ENCODE measurements at regions not wholly inside any gene's neighbourhood (a gene's known extent, or its start where the extent isn't known, plus 50 kb on each side); places are given as distances from the start of the nearest gene placed in this dataset.

DNA sequence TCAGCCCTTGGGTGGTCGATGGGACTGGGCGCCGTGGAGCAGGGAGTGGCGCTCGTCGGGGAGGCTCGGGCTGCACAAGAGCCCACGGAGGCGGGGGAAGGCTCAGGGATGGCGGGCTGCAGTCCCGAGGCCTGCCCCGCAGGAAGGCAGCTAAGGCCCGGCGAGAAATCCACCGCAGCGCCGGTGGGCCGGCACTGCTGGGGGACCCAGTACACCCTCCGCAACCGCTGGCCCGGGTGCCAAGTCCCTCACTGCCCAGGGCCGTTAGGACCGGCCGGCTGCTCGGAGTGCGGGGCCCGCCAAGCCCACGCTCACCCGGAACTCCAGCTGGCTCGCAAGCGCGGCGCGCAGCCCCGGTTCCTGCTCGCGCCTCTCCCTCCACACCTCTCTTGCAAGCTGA lies 138.4 kb downstream of the BAMBI start:
- Histone ChIP-seq H3K79me2 (no peaks in the 10 kb centered on the region), H3K4me2 (ENCODE audit: low read length) (no peak overlapping the region)
- TF ChIP-seq, protein P1, sequence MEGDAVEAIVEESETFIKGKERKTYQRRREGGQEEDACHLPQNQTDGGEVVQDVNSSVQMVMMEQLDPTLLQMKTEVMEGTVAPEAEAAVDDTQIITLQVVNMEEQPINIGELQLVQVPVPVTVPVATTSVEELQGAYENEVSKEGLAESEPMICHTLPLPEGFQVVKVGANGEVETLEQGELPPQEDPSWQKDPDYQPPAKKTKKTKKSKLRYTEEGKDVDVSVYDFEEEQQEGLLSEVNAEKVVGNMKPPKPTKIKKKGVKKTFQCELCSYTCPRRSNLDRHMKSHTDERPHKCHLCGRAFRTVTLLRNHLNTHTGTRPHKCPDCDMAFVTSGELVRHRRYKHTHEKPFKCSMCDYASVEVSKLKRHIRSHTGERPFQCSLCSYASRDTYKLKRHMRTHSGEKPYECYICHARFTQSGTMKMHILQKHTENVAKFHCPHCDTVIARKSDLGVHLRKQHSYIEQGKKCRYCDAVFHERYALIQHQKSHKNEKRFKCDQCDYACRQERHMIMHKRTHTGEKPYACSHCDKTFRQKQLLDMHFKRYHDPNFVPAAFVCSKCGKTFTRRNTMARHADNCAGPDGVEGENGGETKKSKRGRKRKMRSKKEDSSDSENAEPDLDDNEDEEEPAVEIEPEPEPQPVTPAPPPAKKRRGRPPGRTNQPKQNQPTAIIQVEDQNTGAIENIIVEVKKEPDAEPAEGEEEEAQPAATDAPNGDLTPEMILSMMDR (IDR thresholded peaks at IDR 0.05), result no peak

DNA sequence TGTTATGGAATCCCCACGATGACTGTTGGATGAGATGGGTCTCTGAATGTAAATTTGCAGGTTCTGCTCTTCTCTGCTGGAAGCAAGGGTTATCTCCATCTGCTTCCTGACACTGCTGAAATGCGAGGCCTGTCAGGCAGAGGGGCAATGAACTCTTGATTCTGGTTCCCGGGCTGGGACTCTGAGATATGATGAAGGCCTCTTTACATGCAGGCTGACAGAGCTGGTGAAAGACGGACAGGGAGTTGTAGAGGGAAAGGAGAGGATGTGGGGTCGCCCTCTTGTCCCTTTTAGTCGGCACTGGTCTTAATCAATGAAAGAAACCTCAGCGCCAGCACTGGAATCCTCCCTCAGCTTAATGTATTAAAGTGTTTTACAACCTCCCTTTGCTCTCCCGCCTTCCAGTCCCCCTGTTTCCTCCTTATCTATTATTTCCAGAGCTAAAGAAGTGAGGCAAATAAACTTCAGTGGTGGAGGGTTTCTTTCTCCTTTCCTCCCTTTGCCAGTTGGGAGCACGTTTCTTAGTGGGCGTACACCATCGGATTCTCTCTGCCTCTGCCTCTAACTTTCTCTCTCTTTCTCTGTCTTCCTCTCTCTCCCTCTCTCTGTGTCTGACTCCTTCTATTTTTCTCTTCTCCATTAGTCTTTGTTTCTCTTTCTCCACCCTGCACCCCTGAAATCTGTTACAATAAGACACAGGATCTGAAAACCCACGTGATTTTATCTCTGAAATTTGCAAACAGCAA lies 145.6 kb downstream of the BAMBI start:
- no peaks in the 10 kb centered on the region for H3K9me3 ChIP-seq (ENCODE audit: control insufficient read depth, low read length)
- no peaks in the 10 kb centered on the region for H3K36me3 ChIP-seq (ENCODE audit: control insufficient read depth, insufficient read depth, low read length)
- no peak overlapping the region for H3K27ac ChIP-seq
- no peak overlapping the region for H3K4me2 ChIP-seq (ENCODE audit: low read length)
- H3K9ac ChIP-seq, result no peak overlapping the region
- no peaks in the 10 kb centered on the region for H3K27me3 ChIP-seq (ENCODE audit: control insufficient read depth, insufficient read depth, low read length)
- H3K4me3 ChIP-seq (ENCODE audit: low read depth, low read length), result no peak overlapping the region
- TF ChIP-seq, protein P1 (IDR thresholded peaks at IDR 0.05), result no peak
- no peaks in the 10 kb centered on the region for H3K79me2 ChIP-seq
- H3K4me1 ChIP-seq, result no peaks in the 10 kb centered on the region
- no peak overlapping the region for H2AFZ ChIP-seq

More for the DNA sequence above, 138.4 kb downstream of the BAMBI start:
- Histone ChIP-seq H3K4me1 (no peaks in the 10 kb centered on the region), H3K27me3 (ENCODE audit: control insufficient read depth, insufficient read depth, low read length) (no peaks in the 10 kb centered on the region), H3K9me3 (ENCODE audit: control insufficient read depth, low read length) (no peaks in the 10 kb centered on the region), H3K27ac (no peak overlapping the region), H3K36me3 (ENCODE audit: control insufficient read depth, insufficient read depth, low read length) (no peaks in the 10 kb centered on the region), H2AFZ (no peak overlapping the region), H3K4me3 (ENCODE audit: low read depth, low read length) (no peak overlapping the region), H3K9ac (no peak overlapping the region)

DNA sequence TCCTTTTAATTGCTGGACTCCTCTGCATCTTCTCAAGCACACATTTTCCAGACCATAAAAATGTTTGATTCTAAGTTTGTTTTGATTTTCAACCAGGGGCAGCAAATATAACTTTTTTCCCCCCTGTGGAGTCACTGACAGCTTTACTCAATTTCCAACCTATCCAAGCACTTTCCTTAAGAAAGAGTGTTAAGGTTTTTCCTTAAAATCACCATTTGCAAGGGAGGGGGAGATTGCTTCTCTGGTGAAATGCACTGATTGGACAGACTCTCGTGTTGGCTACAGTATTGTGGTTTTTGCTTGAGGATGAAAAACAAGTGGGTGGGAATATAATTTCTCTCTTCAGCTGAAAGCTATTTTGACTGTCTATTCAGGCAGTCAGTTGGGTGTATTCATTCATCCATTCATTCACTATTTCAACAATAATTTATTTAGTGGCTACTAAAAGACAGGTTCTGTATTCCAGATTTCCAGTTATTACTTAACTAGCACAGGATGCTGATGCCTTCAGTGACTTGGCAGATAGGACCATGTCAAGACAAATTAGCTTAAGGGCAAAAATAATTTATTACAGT lies 146.3 kb downstream of the BAMBI start:
- TF ChIP-seq, protein P1 (IDR thresholded peaks at IDR 0.05), result no peak
- Histone ChIP-seq H3K79me2 (no peaks in the 10 kb centered on the region), H3K9ac (no peak overlapping the region), H3K4me1 (no peaks in the 10 kb centered on the region), H3K27ac (no peak overlapping the region), H3K36me3 (ENCODE audit: control insufficient read depth, insufficient read depth, low read length) (no peaks in the 10 kb centered on the region), H2AFZ (no peak overlapping the region), H3K27me3 (ENCODE audit: control insufficient read depth, insufficient read depth, low read length) (no peaks in the 10 kb centered on the region), H3K9me3 (ENCODE audit: control insufficient read depth, low read length) (no peaks in the 10 kb centered on the region), H3K4me3 (ENCODE audit: low read depth, low read length) (no peak overlapping the region), H3K4me2 (ENCODE audit: low read length) (no peak overlapping the region)

DNA sequence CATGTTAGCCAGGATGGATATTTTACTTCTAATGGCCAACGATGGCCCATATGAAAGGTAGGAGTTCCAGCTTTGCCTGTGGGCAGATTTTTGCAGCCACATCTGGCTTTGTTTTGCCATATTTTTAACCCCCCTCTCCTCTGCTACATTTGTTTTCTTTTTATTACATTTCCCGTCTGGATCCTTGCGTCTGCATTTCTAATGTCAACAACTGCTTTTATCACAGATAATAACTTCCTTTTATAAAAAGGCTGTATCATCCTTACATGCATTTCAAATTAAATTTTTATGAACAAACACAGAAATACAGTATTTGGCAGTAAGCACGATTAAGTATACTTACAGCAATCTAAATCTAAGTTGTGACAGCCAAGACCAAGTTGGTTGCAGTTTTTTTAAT lies 156.0 kb downstream of the BAMBI start:
- no peak overlapping the region for H2AFZ ChIP-seq
- no peaks in the 10 kb centered on the region for H3K79me2 ChIP-seq
- no peak overlapping the region for H3K4me3 ChIP-seq (ENCODE audit: low read depth, low read length)
- no peaks in the 10 kb centered on the region for H3K36me3 ChIP-seq (ENCODE audit: control insufficient read depth, insufficient read depth, low read length)
- H3K9me3 ChIP-seq (ENCODE audit: control insufficient read depth, low read length), result no peaks in the 10 kb centered on the region
- peaks cover 2% of the 10 kb centered on the region for H3K4me1 ChIP-seq
- no peak overlapping the region for H3K4me2 ChIP-seq (ENCODE audit: low read length)
- H3K9ac ChIP-seq, result no peak overlapping the region
- TF ChIP-seq, protein P1 (IDR thresholded peaks at IDR 0.05), result no peak
- H3K27me3 ChIP-seq (ENCODE audit: control insufficient read depth, insufficient read depth, low read length), result no peaks in the 10 kb centered on the region
- H3K27ac ChIP-seq, result no peak overlapping the region

DNA sequence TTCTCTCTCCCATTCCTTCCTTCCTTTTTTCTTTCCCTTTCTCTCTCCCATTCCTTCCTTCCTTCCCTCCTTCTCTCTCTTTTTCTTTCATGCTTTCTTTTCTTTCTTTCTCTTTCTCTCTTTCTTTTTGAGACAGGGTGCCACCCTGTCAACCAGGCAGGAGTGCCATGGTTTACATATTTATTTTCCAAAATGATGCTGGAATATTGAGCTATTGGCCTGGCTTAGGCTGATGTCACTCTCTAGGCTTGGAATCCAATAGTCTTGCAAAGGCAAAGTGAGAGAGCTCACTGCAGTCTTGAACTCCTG lies 159.1 kb downstream of the BAMBI start:
- Histone ChIP-seq H3K4me1 (peaks cover 2% of the 10 kb centered on the region), H3K79me2 (no peaks in the 10 kb centered on the region), H3K36me3 (ENCODE audit: control insufficient read depth, insufficient read depth, low read length) (no peaks in the 10 kb centered on the region), H3K27ac (no peak overlapping the region), H3K27me3 (ENCODE audit: control insufficient read depth, insufficient read depth, low read length) (no peaks in the 10 kb centered on the region), H3K4me3 (ENCODE audit: low read depth, low read length) (no peak overlapping the region), H2AFZ (no peak overlapping the region), H3K9me3 (ENCODE audit: control insufficient read depth, low read length) (no peaks in the 10 kb centered on the region), H3K4me2 (ENCODE audit: low read length) (no peak overlapping the region), H3K9ac (no peak overlapping the region)
- TF ChIP-seq, protein P1 (IDR thresholded peaks at IDR 0.05), result no peak
